ENCODE measurements at regions not wholly inside any gene's neighbourhood (a gene's known extent, or its start where the extent isn't known, plus 50 kb on each side); places are given as distances from the start of the nearest gene placed in this dataset.

DNA sequence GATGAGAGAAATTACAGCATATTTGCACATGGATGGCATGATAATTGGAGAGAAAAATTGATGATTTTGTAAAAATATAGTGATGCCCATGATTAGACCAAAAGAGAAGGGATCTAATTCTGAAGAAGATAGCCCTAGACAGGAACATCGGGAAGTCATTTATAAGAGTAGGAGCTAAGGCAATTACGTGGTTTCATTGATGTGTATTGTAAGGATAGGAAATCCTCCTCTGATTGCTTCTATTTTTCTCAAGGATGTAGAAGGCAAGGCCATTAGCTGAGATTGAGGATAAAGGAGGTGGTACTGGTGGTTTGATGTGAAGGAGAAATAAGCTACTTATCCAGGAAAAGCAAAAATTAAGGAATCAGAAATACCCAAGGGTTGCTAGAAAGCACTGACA is 176.5 kb upstream of the SOX11 start:
- H3K4me3 ChIP-seq (replicated peaks; ENCODE audit: low read depth, low read length) = no peak overlapping the region
- DNase-seq (ENCODE audit: low read depth) = no peak
- TF ChIP-seq, protein P1, sequence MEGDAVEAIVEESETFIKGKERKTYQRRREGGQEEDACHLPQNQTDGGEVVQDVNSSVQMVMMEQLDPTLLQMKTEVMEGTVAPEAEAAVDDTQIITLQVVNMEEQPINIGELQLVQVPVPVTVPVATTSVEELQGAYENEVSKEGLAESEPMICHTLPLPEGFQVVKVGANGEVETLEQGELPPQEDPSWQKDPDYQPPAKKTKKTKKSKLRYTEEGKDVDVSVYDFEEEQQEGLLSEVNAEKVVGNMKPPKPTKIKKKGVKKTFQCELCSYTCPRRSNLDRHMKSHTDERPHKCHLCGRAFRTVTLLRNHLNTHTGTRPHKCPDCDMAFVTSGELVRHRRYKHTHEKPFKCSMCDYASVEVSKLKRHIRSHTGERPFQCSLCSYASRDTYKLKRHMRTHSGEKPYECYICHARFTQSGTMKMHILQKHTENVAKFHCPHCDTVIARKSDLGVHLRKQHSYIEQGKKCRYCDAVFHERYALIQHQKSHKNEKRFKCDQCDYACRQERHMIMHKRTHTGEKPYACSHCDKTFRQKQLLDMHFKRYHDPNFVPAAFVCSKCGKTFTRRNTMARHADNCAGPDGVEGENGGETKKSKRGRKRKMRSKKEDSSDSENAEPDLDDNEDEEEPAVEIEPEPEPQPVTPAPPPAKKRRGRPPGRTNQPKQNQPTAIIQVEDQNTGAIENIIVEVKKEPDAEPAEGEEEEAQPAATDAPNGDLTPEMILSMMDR (IDR thresholded peaks at IDR 0.05; ENCODE audit: low read length, missing control alignments) = no peak

DNA sequence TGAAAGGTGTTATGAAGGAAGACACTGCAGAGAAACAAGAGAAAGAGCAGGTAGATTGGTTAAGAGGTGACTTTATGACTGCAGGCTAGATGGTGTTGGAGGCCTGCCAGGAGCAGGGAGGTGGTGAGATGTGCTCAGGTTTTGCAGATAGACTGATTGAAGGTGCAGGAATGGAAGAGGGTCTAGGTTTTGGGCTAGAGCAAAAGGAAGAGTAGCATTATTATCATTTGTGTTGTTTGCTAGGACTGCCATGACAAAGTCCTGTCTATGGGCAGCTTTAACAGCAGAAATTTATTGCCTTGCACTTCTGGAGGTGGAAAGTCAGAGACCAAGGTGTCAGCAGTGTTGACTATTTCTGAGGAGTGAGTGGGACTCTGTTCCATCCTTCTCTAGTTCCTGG is 172.9 kb upstream of the SOX11 start:
- H3K4me3 ChIP-seq (replicated peaks; ENCODE audit: low read depth, low read length) = no peak overlapping the region
- TF ChIP-seq, protein P1 (IDR thresholded peaks at IDR 0.05; ENCODE audit: low read length, missing control alignments) = no peak
- no peak for DNase-seq (ENCODE audit: low read depth)

DNA sequence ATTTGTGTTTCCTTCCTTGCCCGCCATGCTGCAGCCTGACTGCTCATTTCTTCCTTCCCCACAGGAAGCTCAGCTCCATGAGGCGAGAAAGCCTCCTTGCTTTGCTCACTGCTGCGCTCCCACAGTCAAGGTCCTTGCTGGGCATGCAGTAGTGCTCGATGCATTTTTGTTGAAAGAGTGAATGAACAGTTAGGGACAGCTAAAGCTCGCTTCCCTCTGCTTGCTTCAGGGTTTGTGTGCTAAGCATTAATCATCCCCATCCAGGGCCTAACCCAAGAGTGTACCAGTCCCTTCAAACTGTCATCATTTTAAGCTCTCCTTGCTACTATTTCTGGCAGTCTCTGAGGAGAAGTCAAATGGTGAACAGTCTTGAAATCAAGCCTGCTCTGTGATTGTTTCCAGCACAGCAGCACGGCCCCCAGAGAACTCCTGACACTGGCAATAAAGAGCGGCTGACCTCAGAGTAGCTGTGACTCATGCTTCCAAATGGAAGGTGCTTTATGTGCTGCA is 171.7 kb upstream of the SOX11 start:
- TF ChIP-seq, protein P1 (IDR thresholded peaks at IDR 0.05; ENCODE audit: low read length, missing control alignments) = no peak
- no peak for DNase-seq (ENCODE audit: low read depth)

DNA sequence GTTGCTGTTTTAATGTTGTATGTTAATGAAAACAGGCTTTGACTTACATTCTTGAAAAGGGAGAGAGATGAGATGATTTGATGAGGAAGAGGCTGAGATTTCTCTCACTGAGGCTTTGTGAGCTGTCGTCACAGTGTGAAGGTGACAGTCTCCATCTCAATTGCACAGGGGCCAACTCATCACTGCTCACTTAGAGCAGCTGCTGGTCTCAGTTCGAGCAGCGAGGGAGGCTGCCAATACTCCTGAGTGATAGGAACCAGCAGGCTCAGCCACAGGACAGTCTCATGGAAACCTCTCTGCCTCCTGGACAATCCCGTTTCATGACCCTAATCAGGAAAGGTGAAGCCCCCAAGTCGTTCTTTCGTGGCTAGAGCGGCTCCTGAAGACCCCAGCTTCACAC is 170.7 kb upstream of the SOX11 start:
- H3K4me3 ChIP-seq (replicated peaks; ENCODE audit: low read depth, low read length) = no peak overlapping the region
- TF ChIP-seq, protein P1 (IDR thresholded peaks at IDR 0.05; ENCODE audit: low read length, missing control alignments) = no peak
- DNase-seq (ENCODE audit: low read depth) = no peak

More for the DNA sequence above, 171.7 kb upstream of the SOX11 start:
- no peak overlapping the region for H3K4me3 ChIP-seq (replicated peaks; ENCODE audit: low read depth, low read length)

DNA sequence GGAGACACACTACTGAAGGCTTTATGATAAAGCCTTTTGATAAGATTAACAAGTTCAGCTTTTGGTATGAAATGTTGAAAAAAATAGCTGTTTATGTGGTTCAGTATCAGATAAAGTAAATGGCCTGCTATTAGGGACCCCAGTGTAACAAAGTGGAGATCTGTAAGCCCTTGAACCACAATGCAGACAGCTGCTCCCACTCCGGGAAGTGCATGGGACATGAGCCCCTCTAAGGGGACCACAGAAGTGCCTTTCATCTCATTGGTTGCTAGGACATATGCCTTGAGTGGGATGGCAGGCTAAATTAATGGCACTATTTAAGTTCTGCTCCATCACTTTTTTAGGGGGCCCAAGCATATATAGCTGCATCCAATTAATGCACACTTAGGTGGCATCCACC is 167.6 kb upstream of the SOX11 start:
- TF ChIP-seq, protein P1 (IDR thresholded peaks at IDR 0.05; ENCODE audit: low read length, missing control alignments) = no peak
- H3K4me3 ChIP-seq (replicated peaks; ENCODE audit: low read depth, low read length) = no peak overlapping the region
- DNase-seq (ENCODE audit: low read depth) = no peak

DNA sequence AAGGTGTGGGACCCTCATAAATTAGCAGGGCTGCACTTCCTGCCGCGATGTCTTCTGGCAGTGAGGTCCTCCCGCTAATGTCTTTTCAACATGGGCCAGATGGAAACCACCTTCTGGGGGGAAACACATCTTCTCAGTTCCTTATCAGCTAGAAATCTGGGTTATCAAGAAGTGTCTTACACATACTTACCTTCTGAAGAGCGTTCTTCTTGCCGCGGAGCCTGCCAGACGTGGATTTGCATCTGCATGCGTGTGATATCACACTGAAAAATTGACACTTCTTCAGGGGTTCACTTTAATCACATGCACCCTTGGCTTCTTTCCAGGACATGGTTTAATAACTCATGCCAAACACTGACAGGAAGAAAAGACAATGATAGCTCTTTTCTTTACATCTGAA is 163.5 kb upstream of the SOX11 start:
- TF ChIP-seq, protein P1 (IDR thresholded peaks at IDR 0.05; ENCODE audit: low read length, missing control alignments) = no peak
- no peak for DNase-seq (ENCODE audit: low read depth)
- H3K4me3 ChIP-seq (replicated peaks; ENCODE audit: low read depth, low read length) = no peak overlapping the region

DNA sequence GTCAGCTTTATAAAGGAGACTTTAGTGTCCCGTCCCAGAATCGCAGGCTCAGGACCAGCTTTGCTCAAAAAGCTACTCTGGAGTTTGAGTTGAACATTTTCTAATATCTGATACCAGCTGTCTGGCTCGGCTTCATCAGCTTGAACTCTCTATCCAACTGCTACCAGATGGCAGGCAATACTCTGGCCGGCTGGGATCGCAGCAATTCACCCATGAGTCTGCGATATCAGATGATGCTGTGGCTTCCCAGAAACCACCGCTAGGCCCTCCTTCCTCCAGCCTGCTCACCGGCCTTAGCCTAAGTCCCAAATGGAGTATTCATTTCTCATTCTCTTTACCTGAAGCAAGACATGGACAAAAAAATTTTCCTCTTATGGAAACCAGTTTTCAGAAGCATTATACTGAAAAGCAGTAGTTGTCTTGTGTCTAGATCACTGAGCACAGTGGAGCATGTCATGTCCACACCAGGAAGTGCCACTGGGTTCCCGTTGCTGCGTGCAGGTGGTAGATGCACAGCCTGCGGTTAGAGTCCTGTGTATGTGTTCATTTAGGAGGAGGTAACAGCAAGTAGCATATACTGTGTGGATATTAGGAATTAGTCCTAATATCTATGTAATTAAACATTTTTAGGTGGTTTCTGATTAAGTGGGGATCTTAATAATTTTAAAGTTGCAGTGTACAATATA is 162.0 kb upstream of the SOX11 start:
- no peak overlapping the region for H3K4me3 ChIP-seq (replicated peaks; ENCODE audit: low read depth, low read length)
- TF ChIP-seq, protein P1 (IDR thresholded peaks at IDR 0.05; ENCODE audit: low read length, missing control alignments) = no peak
- no peak for DNase-seq (ENCODE audit: low read depth)

Measured in fibroblast of pulmonary artery (primary cell).